Activated naive CD4-positive, alpha-beta T cell treated with anti-CD3 and anti-CD28 coated beads, Interleukin-2, amount 10 ng/mL, durations not matched to agents 7 days and 5 days (primary cell): ENCODE measurements at regions not wholly inside any gene's neighbourhood (a gene's known extent, or its start where the extent isn't known, plus 50 kb on each side); places are given as distances from the start of the nearest gene placed in this dataset.

Experiments used
- CTCF ChIA-PET: fragments of 350-600 bp; sonication (Branson Sonifier 250); formaldehyde crosslinking; loops from one replicate; lab custom pipeline; 2021; ENCODE audit warnings: antibody characterized with exemption; lab: Charles Lee
- DNase-seq: peaks from one replicate; pipeline ENCODE4 v3.0.0-alpha.2; 2020
- H3K27ac Mint-ChIP-seq: one replicate; pipeline ENCODE4 v1.8.0; 2021; ENCODE audit warnings: mild to moderate bottlenecking, moderate library complexity, mixed read lengths
- H3K27me3 Mint-ChIP-seq: one replicate; pipeline ENCODE4 v1.8.0; 2021; ENCODE audit warnings: mild to moderate bottlenecking, mixed read lengths
- H3K36me3 Mint-ChIP-seq: one replicate; pipeline ENCODE4 v1.8.0; 2021; ENCODE audit warnings: mixed read lengths
- H3K4me1 Mint-ChIP-seq: one replicate; pipeline ENCODE4 v1.8.0; 2021; ENCODE audit warnings: mixed read lengths
- H3K4me3 Mint-ChIP-seq: one replicate; pipeline ENCODE4 v1.8.0; 2021; ENCODE audit warnings: mild to moderate bottlenecking, moderate library complexity, mixed read lengths
- H3K9me3 Mint-ChIP-seq: one replicate; pipeline ENCODE4 v1.8.0; 2021; ENCODE audit warnings: mixed read lengths

DNA sequence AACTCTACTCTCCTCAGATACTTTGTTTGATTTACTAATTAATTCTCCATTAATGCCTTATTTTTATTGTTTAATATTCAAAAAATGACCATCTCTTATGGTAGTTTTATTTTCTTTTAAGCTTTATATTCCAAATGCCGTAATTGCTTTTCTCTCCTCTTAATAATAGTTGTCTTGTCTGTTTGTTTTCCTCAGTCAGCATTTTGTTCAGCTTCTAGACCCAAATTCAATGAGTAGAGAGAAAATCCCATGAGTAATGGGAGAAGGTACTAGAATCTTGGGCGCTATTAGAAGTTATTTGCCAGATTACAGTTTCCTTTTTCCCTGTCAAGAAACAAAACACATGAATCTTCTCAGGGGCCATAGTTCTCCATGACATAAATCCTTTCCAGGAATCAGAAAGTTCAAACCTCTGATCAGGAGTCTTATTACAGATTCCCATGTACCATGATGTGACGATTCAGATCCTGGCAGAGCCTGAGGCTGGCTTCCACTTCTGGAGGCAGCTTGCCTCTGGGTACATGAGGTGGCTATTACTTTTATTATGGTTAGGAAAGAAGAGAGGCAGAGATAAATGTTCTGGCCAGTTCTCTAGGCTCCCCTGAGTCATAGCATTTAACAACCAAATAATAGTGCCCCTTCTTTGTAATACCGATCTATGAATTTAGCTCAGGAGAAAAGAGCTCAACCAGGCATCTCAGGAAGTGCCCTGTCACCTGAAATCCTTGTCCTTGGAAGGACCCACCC is 485.1 kb upstream of the SETBP1 start:
- CTCF ChIA-PET, result no interaction called here
- Mint-ChIP-seq H3K4me3 (no peak overlapping the region), H3K4me1 (no peaks in the 10 kb centered on the region), H3K9me3 (peaks cover 7% of the 10 kb centered on the region), H3K27ac (no peak overlapping the region), H3K27me3 (no peaks in the 10 kb centered on the region), H3K36me3 (no peaks in the 10 kb centered on the region)
- DNase-seq, result no peak

DNA sequence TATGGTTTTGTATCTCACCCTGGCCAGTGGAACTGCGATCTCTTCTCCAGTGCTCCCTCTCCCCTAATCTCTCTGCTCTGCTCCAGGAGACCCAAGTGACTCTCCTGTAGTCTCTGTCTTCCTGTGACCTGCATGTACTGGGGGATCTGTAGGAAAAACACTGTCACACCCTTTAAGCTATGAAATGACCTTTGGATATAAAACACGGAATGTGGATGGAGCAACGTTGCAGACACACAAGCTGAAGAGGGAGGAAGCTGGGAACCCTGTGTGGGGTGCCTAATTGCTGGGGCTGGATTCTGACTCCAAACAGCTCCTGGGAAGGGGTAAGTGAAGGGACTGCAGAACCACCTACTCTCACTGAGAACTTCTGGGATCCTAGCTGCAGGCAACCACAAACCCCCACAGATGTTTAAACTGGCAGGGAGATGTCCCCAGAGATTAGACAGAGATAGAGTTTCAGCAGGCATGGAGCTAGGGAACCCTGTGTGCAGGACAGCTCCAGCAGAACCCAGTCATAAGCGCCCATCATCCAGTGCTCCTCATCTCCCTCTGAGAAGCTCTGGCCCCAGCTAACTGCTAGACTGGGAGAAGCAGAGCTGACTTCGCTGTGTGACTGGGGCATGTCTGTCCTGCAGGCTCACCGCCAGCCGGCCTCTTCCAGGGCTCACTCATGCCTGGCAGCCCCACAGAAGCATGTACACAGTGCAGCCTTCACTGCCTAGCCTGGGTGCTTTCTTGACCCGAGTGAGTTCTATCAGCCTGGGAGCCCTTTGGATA is 482.7 kb upstream of the SETBP1 start:
- Mint-ChIP-seq H3K27ac (no peak overlapping the region), H3K36me3 (no peaks in the 10 kb centered on the region), H3K4me1 (no peaks in the 10 kb centered on the region), H3K4me3 (no peak overlapping the region), H3K9me3 (peaks cover 9% of the 10 kb centered on the region), H3K27me3 (no peaks in the 10 kb centered on the region)
- no peak for DNase-seq
- CTCF ChIA-PET, result no interaction called here

DNA sequence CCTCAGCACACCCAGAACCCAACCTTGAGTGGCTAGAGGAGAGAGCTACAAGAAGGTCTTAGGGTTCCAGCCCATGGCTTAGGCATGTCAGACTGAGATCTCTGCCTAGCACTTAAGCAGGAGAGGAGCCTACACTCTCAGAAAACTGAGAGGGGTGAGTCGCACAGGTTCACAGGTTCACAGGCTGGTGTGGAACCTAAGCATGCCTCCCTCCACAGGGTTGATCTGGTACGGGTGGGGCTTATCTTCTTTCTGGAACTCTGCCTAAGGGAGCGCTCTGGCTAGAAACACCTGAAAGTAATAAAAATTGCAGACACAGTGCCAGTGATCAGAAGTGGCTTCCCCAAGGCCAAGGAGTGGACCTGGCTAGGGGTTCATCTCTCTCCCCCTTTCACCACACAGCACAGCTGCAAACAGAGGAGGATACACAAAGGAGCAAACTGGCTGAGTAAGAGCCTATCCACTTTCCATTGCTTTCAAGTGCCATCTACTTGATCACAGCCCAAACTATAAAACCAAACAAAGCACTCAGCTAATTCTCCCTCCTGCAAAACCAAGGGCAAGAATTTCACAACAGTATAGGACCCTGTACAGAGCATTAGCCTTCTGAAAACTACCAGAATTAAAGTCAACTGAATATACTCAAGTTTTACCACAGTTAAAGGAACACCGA is 481.9 kb upstream of the SETBP1 start:
- no peak for DNase-seq
- no peaks in the 10 kb centered on the region for H3K4me1 Mint-ChIP-seq
- H3K36me3 Mint-ChIP-seq, result no peaks in the 10 kb centered on the region
- no peak overlapping the region for H3K27ac Mint-ChIP-seq
- H3K27me3 Mint-ChIP-seq, result no peaks in the 10 kb centered on the region
- peaks cover 9% of the 10 kb centered on the region for H3K9me3 Mint-ChIP-seq
- no peak overlapping the region for H3K4me3 Mint-ChIP-seq
- CTCF ChIA-PET, result no interaction called here

DNA sequence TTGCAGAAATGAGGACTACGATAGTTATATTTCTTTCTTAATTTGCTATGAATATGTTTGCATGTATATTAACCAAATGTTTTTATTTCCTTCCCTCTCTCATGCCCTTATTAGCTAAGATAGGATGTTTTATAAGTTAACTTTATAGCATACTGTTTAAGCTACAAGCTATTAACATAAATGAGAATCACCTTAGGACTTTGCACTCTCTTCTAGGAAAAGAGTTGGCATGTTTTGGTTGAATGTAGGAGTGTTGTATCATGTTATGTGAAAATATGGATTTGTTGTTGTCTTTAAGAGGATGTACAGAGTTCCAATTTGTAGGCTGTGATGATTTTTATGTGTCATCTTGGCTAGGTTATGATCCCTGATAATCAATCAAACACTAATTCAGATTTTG is 467.4 kb upstream of the SETBP1 start:
- Mint-ChIP-seq H3K36me3 (no peaks in the 10 kb centered on the region), H3K27me3 (no peaks in the 10 kb centered on the region), H3K9me3 (peaks cover 5% of the 10 kb centered on the region), H3K27ac (no peak overlapping the region), H3K4me3 (no peak overlapping the region), H3K4me1 (no peaks in the 10 kb centered on the region)
- no peak for DNase-seq
- CTCF ChIA-PET, result no interaction called here

GRCh38 chr18:44214396-44214795 is 466.3 kb upstream of the SETBP1 start:
- H3K36me3 Mint-ChIP-seq, result no peaks in the 10 kb centered on the region
- no peak overlapping the region for H3K27ac Mint-ChIP-seq
- no peak for DNase-seq
- H3K4me3 Mint-ChIP-seq, result no peak overlapping the region
- CTCF ChIA-PET, result no interaction called here
- no peaks in the 10 kb centered on the region for H3K4me1 Mint-ChIP-seq
- no peaks in the 10 kb centered on the region for H3K27me3 Mint-ChIP-seq
- peaks cover 6% of the 10 kb centered on the region for H3K9me3 Mint-ChIP-seq

- DNase-seq, result no peak
- H3K9me3 Mint-ChIP-seq, result peaks cover 4% of the 10 kb centered on the region
- no peak overlapping the region for H3K4me3 Mint-ChIP-seq
- no peaks in the 10 kb centered on the region for H3K4me1 Mint-ChIP-seq
- no peak overlapping the region for H3K27ac Mint-ChIP-seq
- H3K36me3 Mint-ChIP-seq, result no peaks in the 10 kb centered on the region
- CTCF ChIA-PET, result no interaction called here
- no peaks in the 10 kb centered on the region for H3K27me3 Mint-ChIP-seq
Measured at GRCh38 chr18:44216169-44216568, 464.5 kb upstream of the SETBP1 start.

- H3K9me3 Mint-ChIP-seq, result peaks cover 2% of the 10 kb centered on the region
- DNase-seq, result no peak
Measured at GRCh38 chr18:44227501-44227900, 453.2 kb upstream of the SETBP1 start.

GRCh38 chr18:44229693-44230108 is 451.0 kb upstream of the SETBP1 start:
- no peak for DNase-seq
- CTCF ChIA-PET, result no interaction called here
- H3K4me3 Mint-ChIP-seq, result no peak overlapping the region
- no peaks in the 10 kb centered on the region for H3K4me1 Mint-ChIP-seq
- no peaks in the 10 kb centered on the region for H3K27me3 Mint-ChIP-seq
- no peak overlapping the region for H3K27ac Mint-ChIP-seq
- peaks cover 2% of the 10 kb centered on the region for H3K9me3 Mint-ChIP-seq
- no peaks in the 10 kb centered on the region for H3K36me3 Mint-ChIP-seq

More at GRCh38 chr18:44227501-44227900, 453.2 kb upstream of the SETBP1 start:
- H3K27ac Mint-ChIP-seq, result no peak overlapping the region
- H3K4me3 Mint-ChIP-seq, result no peak overlapping the region
- no peaks in the 10 kb centered on the region for H3K4me1 Mint-ChIP-seq
- H3K27me3 Mint-ChIP-seq, result no peaks in the 10 kb centered on the region
- no peaks in the 10 kb centered on the region for H3K36me3 Mint-ChIP-seq
- CTCF ChIA-PET, result no interaction called here

GRCh38 chr18:44231936-44232335 is 448.8 kb upstream of the SETBP1 start:
- Mint-ChIP-seq H3K27me3 (no peaks in the 10 kb centered on the region), H3K4me1 (no peaks in the 10 kb centered on the region), H3K9me3 (peaks cover 5% of the 10 kb centered on the region), H3K4me3 (no peak overlapping the region), H3K27ac (no peak overlapping the region), H3K36me3 (no peaks in the 10 kb centered on the region)
- CTCF ChIA-PET, result no interaction called here
- no peak for DNase-seq

DNA sequence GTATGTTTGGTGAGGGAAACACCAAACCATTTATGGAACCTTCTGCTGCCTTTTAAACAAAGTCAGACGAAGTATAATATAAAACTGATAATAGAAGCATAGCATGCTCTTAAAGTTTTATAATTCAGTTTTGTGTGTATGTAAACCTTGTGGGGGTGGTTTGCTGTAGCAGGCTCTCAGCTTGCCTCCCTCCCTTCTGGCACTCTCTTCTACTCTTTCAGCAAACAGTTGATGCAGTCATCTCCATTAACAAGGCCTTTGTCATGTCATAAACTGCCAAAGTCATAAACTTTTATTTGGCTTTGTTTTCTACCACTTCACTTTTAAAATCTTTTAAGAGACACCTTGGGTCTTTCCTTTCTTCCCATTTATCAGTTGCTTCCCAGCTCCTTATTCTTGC is 448.2 kb upstream of the SETBP1 start:
- no peaks in the 10 kb centered on the region for H3K4me1 Mint-ChIP-seq
- H3K9me3 Mint-ChIP-seq, result peaks cover 5% of the 10 kb centered on the region
- CTCF ChIA-PET, result no interaction called here
- H3K27ac Mint-ChIP-seq, result no peak overlapping the region
- DNase-seq, result no peak
- H3K27me3 Mint-ChIP-seq, result no peaks in the 10 kb centered on the region
- no peaks in the 10 kb centered on the region for H3K36me3 Mint-ChIP-seq
- no peak overlapping the region for H3K4me3 Mint-ChIP-seq

- Mint-ChIP-seq H3K4me1 (no peaks in the 10 kb centered on the region), H3K27me3 (no peaks in the 10 kb centered on the region), H3K9me3 (peaks cover 5% of the 10 kb centered on the region), H3K27ac (no peak overlapping the region), H3K4me3 (no peak overlapping the region), H3K36me3 (no peaks in the 10 kb centered on the region)
- CTCF ChIA-PET, result no interaction called here
- no peak for DNase-seq
Measured at GRCh38 chr18:44238454-44238853, 442.2 kb upstream of the SETBP1 start.

GRCh38 chr18:44238911-44239310 is 441.8 kb upstream of the SETBP1 start:
- Mint-ChIP-seq H3K36me3 (no peaks in the 10 kb centered on the region), H3K27ac (no peak overlapping the region), H3K4me3 (no peak overlapping the region), H3K4me1 (no peaks in the 10 kb centered on the region), H3K27me3 (no peaks in the 10 kb centered on the region), H3K9me3 (peaks cover 5% of the 10 kb centered on the region)
- no peak for DNase-seq
- CTCF ChIA-PET, result no interaction called here

GRCh38 chr18:44241020-44241419 is 439.7 kb upstream of the SETBP1 start:
- H3K27ac Mint-ChIP-seq, result no peak overlapping the region
- CTCF ChIA-PET, result no interaction called here
- no peaks in the 10 kb centered on the region for H3K4me1 Mint-ChIP-seq
- no peaks in the 10 kb centered on the region for H3K36me3 Mint-ChIP-seq
- peaks cover 7% of the 10 kb centered on the region for H3K9me3 Mint-ChIP-seq
- H3K4me3 Mint-ChIP-seq, result no peak overlapping the region
- no peaks in the 10 kb centered on the region for H3K27me3 Mint-ChIP-seq
- no peak for DNase-seq

GRCh38 chr18:44245019-44245418 is 435.7 kb upstream of the SETBP1 start:
- DNase-seq, result no peak
- Mint-ChIP-seq H3K27ac (no peak overlapping the region), H3K9me3 (peaks cover 5% of the 10 kb centered on the region), H3K4me1 (no peaks in the 10 kb centered on the region), H3K36me3 (no peaks in the 10 kb centered on the region), H3K27me3 (no peaks in the 10 kb centered on the region), H3K4me3 (no peak overlapping the region)
- CTCF ChIA-PET, result no interaction called here

DNA sequence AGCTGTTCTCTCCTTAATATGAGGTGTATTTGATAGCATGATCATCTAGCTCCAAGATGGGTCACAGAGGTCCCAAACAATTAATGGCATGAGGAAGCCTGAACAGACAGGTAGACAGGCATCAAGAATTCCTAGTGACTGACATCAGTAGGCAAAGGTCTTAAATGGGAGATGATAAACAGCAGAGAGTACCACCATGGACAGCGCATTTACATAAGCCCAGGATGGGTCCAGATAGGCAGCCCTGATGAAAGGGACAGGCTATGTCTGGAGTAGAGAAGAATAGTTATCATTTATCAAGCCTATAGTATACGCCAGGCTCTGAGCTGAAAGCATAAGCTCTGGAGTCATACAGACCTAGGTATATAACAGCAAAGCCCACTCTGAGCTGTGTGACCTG is 434.7 kb upstream of the SETBP1 start:
- DNase-seq, result no peak
- CTCF ChIA-PET, result no interaction called here
- Mint-ChIP-seq H3K4me3 (no peak overlapping the region), H3K4me1 (no peaks in the 10 kb centered on the region), H3K27ac (no peak overlapping the region), H3K9me3 (peaks cover 7% of the 10 kb centered on the region), H3K36me3 (no peaks in the 10 kb centered on the region), H3K27me3 (no peaks in the 10 kb centered on the region)
